Urinary bladder (tissue), 3 donors: ENCODE measurements at regions not wholly inside any gene's neighbourhood (a gene's known extent, or its start where the extent isn't known, plus 50 kb on each side); places are given as distances from the start of the nearest gene placed in this dataset.

Experiments used
- DNase-seq: peaks from one replicate; pipeline ENCODE4 v3.0.0-alpha.2; 2015; ENCODE audit errors: extremely low spot score
- H3K27ac ChIP-seq: one replicate; pipeline ENCODE4 v1.5.1; 2013; ENCODE audit warnings: low read depth, mild to moderate bottlenecking, moderate library complexity
- H3K36me3 ChIP-seq: one replicate; pipeline ENCODE4 v1.6.1; 2013; ENCODE audit warnings: mild to moderate bottlenecking, moderate library complexity; ENCODE audit not compliant: insufficient read depth
- H3K4me1 ChIP-seq: one replicate; pipeline ENCODE4 v1.6.1; 2013; ENCODE audit warnings: mild to moderate bottlenecking, moderate library complexity; ENCODE audit not compliant: insufficient read depth
- H3K4me3 ChIP-seq: one replicate; pipeline ENCODE4 v1.5.1; 2013; ENCODE audit warnings: low read depth, low read length
- WGBS: extraction: QIAGEN DNeasy Blood & Tissue Kit; methylation state at CpG from one replicate; pipeline ENCODE4 v1.1.7; 2013; 5-methylcytosine and 5-hydroxymethylcytosine counted together
- donor health status: healthy with polysubstance abuse.
- donor health status: healthy.

DNA sequence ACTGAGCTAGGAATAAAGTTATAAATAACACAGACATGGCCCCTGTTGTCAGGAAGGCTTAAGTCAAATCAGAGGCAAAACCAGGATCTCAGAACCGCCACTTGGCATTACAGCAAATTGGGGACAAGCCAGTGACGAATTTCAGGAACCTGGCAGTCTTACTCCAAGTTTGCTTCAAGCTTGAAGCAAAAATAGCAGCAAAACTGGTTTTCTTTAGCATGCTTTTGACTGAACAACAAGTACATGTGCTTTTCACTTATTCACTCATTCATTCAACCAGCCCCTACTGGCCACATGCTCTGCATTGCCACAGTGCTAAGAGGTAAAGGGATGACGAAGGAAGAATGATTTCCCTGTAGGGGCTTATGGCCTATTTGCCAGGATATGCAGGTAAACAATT is 253.9 kb upstream of the PPARGC1A start:
- no peak for DNase-seq

GRCh38 chr4:24141836-24142235 is 252.0 kb upstream of the PPARGC1A start:
- DNase-seq, result no peak
- Histone ChIP-seq H3K4me3 (no peak overlapping the region), H3K27ac (no peak overlapping the region), H3K36me3 (no peaks in the 10 kb centered on the region), H3K4me1 (peaks cover 1% of the 10 kb centered on the region)
- WGBS, result 57% methylated on average over 3 of the region's 3 CpGs

More for the DNA sequence above, 253.9 kb upstream of the PPARGC1A start:
- Histone ChIP-seq H3K4me3 (no peak overlapping the region), H3K27ac (no peak overlapping the region), H3K36me3 (no peaks in the 10 kb centered on the region), H3K4me1 (no peaks in the 10 kb centered on the region)
- WGBS, result 72% methylated on average over 3 of the region's 3 CpGs

DNA sequence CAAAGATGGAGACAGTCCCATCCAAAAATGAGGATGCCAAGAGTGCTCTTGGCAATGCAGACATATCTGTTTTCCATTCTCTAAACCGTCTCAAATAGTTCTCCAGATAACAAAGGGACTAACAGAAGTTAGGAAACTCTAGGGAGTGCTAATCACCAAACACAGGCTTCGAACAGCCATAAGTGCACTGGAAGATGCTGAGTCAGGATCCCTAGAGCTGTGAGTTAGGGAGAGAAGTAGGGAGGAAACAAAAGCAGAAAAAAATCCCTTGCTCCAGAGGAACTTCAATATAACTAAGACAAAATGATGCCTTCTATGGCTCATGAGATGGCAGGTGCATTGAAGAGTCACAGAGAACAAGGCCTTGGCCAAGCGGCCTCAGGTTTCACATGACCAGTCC is 251.0 kb upstream of the PPARGC1A start:
- DNase-seq, result no peak
- Histone ChIP-seq H3K36me3 (no peaks in the 10 kb centered on the region), H3K4me3 (no peak overlapping the region), H3K27ac (no peak overlapping the region), H3K4me1 (peaks cover 1% of the 10 kb centered on the region)
- WGBS, result 76% methylated on average over 3 of the region's 3 CpGs

- Histone ChIP-seq H3K4me1 (peaks cover 1% of the 10 kb centered on the region), H3K36me3 (no peaks in the 10 kb centered on the region), H3K27ac (no peak overlapping the region), H3K4me3 (no peak overlapping the region)
- 68% methylated on average over 8 of the region's 8 CpGs for WGBS
- DNase-seq, result peak; percentile 32
These were observed 248.1 kb upstream of the PPARGC1A start for GRCh38 chr4:24137671-24138601.

GRCh38 chr4:24131954-24132673 is 242.3 kb upstream of the PPARGC1A start:
- DNase-seq, result no peak
- H3K4me3 ChIP-seq, result no peak overlapping the region
- H3K36me3 ChIP-seq, result no peaks in the 10 kb centered on the region
- no peaks in the 10 kb centered on the region for H3K4me1 ChIP-seq
- 84% methylated on average over 8 of the region's 8 CpGs for WGBS
- H3K27ac ChIP-seq, result no peak overlapping the region

GRCh38 chr4:24130637-24131036 is 240.8 kb upstream of the PPARGC1A start:
- WGBS, result 80% methylated on average over 3 of the region's 3 CpGs
- Histone ChIP-seq H3K36me3 (no peaks in the 10 kb centered on the region), H3K27ac (no peak overlapping the region), H3K4me1 (no peaks in the 10 kb centered on the region), H3K4me3 (no peak overlapping the region)
- DNase-seq, result no peak

GRCh38 chr4:24126776-24127175 is 236.9 kb upstream of the PPARGC1A start:
- Histone ChIP-seq H3K4me3 (no peak overlapping the region), H3K4me1 (no peaks in the 10 kb centered on the region), H3K27ac (no peak overlapping the region), H3K36me3 (no peaks in the 10 kb centered on the region)
- WGBS, result 87% methylated on average over 5 of the region's 5 CpGs
- DNase-seq, result no peak

- Histone ChIP-seq H3K4me3 (no peak overlapping the region), H3K27ac (no peak overlapping the region), H3K4me1 (no peaks in the 10 kb centered on the region), H3K36me3 (no peaks in the 10 kb centered on the region)
- DNase-seq, result no peak
- WGBS, result 80% methylated on average over 15 of the region's 15 CpGs
These were observed 231.7 kb upstream of the PPARGC1A start for GRCh38 chr4:24121395-24122175.

- Histone ChIP-seq H3K36me3 (no peaks in the 10 kb centered on the region), H3K4me3 (no peak overlapping the region), H3K27ac (no peak overlapping the region), H3K4me1 (no peaks in the 10 kb centered on the region)
- no peak for DNase-seq
- WGBS, result 44% methylated on average over 8 of the region's 8 CpGs
These were observed 228.1 kb upstream of the PPARGC1A start for GRCh38 chr4:24117975-24118374.

DNA sequence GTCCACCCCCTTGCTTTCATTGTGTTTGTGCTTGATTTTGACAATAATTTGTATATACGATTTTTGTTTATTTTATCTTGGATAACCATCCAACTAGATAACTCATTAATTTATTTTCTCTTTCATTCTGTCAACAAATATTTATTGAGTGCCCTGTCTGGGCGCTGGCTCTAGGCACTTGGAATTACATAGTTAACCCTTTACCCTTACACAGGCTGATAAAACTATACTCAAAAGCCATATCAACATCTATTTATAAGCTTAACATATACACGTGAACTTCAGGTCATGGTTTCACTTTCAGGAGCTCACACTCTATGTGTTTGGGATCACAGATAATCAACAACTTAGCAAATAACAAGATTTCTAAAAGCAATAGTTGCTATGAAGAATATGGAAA is 226.3 kb upstream of the PPARGC1A start:
- Histone ChIP-seq H3K36me3 (no peaks in the 10 kb centered on the region), H3K4me1 (no peaks in the 10 kb centered on the region), H3K4me3 (no peak overlapping the region), H3K27ac (no peak overlapping the region)
- WGBS, result 57% methylated on average over 3 of the region's 3 CpGs
- DNase-seq, result no peak

GRCh38 chr4:24114919-24115500 is 225.2 kb upstream of the PPARGC1A start:
- Histone ChIP-seq H3K4me3 (no peak overlapping the region), H3K4me1 (no peaks in the 10 kb centered on the region), H3K36me3 (no peaks in the 10 kb centered on the region), H3K27ac (no peak overlapping the region)
- WGBS, result 88% methylated on average over 8 of the region's 8 CpGs
- DNase-seq, result no peak

- 77% methylated on average over 4 of the region's 4 CpGs for WGBS
- Histone ChIP-seq H3K4me1 (no peaks in the 10 kb centered on the region), H3K4me3 (no peak overlapping the region), H3K36me3 (no peaks in the 10 kb centered on the region), H3K27ac (no peak overlapping the region)
- no peak for DNase-seq
These were observed 224.6 kb upstream of the PPARGC1A start for GRCh38 chr4:24114444-24114843.

DNA sequence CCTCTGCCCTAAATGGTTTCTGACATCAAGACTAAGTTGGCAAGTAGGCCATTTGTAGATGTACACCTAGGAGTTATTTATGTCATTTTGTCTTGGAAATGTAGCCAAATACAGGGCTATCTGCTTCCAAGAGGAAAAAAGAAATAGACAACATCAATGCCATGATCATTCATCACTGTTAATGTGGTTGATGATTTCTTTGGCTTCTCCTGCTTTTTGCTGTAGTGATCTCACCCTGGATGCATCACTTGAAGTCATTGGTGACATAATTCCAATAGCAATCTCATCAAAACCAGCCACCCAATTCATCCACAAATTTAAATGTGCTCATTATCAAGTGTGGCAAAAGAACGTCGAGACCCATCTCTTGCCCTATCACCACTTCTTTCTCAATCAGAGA is 222.6 kb upstream of the PPARGC1A start:
- 94% methylated on average over 2 of the region's 2 CpGs for WGBS
- Histone ChIP-seq H3K36me3 (no peaks in the 10 kb centered on the region), H3K4me1 (no peaks in the 10 kb centered on the region), H3K4me3 (no peak overlapping the region), H3K27ac (no peak overlapping the region)
- no peak for DNase-seq
